GM19463 (cell line): ENCODE measurements at regions not wholly inside any gene's neighbourhood (a gene's known extent, or its start where the extent isn't known, plus 50 kb on each side); places are given as distances from the start of the nearest gene placed in this dataset.

ENCODE experiments used
- ATAC-seq: cut with Tn5 transposase; IDR thresholded peaks from one replicate; pipeline ENCODE4 v1.9.1; 2021; ENCODE audit warnings: mild to moderate bottlenecking, moderate library complexity; ENCODE audit not compliant: unreplicated experiment

GRCh38 chr2:43109261-43109743 is 117.1 kb downstream of the ZFP36L2 start:
- ATAC-seq: no peak

DNA sequence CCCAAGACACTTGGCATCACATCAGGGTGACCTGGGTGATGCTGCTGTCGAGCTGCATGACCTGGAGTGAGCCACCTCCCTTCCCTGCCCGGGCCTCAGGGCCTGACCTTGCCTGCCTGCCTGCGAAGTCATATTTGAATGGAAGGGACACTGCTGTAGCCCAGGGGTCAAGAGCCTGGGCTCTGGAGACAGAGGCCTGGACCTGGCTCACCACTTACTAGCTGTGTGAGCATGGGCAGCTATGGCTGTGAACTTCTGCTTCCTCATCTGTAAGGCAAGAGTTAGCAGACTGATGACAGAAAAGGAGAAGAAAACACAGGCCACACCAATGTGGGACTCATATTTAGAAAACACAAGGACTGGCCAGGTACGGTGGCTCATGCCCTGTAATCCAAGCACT is 118.7 kb downstream of the ZFP36L2 start:
- ATAC-seq: no peak

DNA sequence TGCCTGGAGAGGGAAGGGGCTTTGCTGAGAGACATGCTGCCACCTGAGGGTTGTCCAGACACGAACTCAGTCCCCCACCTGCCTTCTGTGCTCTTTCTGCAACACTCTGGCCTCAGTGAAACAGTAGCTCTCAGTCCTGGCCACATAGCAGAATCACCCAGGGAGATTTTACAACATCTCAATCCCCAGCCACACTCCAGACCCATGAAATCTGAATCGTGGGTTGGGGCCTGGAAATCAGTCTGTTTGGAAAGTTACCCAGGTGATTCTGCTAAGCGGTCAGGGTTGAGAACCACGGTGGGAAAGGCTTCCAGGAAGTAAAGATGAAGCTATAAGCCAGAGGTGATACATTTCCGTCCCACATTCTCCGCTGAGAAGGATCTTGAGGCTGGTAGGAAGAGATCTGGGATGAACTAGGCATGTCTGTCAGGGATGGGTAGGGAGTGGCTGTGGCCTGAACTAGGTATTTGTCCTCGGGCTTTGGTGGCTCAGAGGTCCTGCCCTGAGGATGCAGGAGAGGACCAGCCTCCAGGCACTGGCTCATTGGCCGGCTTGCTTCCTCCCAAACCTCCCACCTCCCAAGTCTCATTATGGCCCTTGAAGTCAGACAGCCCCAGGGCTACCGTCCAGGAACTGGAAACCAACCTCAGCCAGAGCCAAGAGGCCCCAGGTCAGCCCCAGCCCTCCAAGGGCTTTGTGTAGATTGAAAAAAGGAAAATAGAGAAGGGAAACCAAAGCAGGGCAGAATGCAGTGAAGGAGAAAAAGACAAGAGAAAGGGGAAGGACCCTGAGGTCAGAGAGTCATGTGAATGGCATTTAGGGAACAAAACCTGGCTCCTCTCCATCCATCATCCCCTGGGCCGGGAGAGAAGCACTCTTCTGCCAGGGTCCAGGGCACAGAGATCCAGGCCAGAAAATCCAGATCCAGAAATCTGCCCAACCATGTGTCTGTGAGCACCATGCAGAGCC is 119.6 kb downstream of the ZFP36L2 start:
- ATAC-seq: peak; percentile 47

DNA sequence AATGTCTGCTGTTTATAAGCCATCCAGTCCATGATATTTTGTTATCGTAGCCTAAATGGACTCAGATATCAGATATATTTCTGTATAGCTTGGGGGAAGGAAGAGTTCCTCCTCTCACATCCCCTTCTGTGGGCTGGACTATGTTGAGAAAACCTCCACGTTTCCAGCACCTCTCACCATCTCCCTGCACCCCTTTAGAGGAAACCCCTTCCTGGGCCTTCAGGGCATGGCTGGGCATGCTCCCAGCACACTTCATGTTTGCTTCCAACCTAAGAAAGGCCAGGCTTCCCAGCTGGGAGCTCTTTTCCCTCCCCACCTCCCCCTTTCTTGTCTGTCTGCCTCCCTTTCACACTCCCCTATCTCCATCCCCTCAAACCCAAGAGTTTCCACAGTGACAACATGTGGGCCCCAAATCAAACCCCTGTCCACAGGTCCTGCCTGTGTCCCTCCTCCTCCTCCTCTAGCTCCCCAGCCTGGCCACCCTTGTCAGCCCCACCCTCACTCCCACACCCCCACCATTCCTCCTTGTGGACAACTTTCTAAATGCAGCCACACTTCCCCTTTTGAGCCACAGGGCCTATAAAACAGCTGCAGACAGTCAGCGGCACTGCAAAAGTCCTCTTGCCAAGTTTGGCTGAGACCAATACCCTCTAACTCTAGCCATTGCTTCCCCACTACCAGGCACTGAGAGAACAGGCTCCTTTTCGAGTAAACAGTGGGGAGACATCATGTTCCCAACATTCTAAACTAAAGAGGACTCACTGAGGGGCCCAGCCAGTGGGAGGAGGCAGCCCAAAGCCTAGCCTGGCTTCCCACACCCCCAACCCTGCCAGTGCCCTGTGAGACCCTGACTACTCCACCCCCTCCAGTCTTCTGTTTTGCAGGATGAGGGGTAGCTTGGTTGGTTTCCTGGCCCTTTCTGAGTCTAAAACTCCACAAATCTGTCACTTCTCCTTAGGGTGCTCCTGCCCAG is 120.5 kb downstream of the ZFP36L2 start:
- ATAC-seq: peak; percentile 54

- no peak for ATAC-seq
Measured at GRCh38 chr2:43104763-43105162, 121.6 kb downstream of the ZFP36L2 start.

DNA sequence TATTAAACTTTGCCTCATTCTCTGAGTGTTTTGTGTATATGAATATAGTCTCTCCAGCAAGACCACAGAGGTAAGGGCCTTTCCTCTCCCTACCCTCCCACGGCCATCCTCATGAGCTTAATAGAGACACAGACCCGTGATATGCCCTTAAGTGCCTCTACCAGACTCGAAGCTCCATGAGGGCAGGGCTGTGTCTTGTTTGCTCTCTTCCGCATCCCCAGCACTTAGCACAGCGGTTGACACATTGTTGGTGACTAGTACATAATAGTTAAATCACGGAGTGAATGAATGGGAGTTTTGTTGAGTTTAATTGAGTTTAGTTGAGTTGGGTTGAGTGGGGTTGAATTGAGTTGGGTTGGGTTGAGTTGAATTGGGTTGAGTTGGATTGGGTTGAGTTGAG is 122.3 kb downstream of the ZFP36L2 start:
- ATAC-seq: no peak

GRCh38 chr2:43103093-43103404 is 123.4 kb downstream of the ZFP36L2 start:
- ATAC-seq: no peak

- no peak for ATAC-seq
Measured at GRCh38 chr2:43102366-43103092, 123.9 kb downstream of the ZFP36L2 start.

DNA sequence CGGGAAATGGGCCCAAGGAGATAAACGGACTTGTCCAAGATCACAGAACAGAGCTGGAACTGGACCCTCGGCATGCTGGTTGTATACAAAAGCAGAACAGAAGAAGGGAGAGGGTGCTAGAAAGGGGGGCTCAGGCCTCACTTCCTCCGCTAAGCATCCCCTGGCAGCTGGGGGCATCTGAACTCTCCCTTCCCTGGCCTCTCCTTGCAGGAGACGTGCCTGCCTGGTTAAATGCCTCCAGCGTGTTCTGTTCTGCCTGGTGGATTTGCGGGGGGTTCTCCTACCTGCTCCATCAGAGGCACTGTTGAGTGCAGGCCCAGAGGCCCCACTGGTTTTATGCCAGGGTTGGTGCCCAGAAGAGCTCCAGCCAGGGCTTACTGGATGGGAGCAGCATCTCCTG is 124.7 kb downstream of the ZFP36L2 start:
- ATAC-seq: no peak

GRCh38 chr2:43100883-43101662 is 125.3 kb downstream of the ZFP36L2 start:
- no peak for ATAC-seq

- ATAC-seq: no peak
Measured at GRCh38 chr2:43100362-43100882, 126.0 kb downstream of the ZFP36L2 start.

- ATAC-seq: no peak
Measured at GRCh38 chr2:43099797-43100196, 126.6 kb downstream of the ZFP36L2 start.

- ATAC-seq: no peak
Measured at GRCh38 chr2:43098539-43098938, 127.9 kb downstream of the ZFP36L2 start.

DNA sequence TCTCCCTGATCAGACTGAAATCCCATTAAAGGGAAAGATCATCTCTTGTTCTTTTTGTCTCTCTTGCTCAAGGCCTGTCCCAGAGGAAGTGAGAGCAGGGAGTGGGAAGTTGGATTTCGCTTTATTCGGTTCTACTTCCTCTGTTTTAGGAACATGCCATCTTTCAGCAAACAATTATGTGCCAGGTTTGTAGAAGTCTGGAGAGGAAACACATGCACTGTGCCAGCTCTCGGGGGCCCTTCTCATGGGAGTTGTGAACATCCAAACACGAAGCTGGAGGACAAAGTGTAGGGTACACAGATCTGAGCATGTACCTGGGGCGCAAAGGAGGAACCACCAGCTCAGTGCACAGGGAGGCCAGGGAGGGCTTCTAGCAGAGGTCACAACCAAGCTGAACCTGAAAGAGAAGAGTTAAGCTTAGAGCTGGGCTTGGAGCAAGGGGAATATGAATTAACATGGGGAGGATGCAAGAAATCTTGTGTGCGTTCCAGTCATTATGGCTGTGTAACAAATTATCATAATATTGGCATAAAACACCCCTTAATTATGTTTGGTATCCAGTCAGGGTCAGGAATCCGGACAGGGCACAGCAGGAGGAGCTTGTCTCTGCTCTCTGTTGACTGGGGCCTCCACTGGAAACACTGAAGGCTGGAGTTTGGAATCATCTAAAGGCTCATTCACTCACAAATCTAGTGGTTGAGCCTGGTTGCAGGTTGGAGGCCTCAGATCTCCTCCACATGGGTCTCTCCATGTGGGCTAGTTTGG is 128.6 kb downstream of the ZFP36L2 start:
- no peak for ATAC-seq

- ATAC-seq: no peak
Measured at GRCh38 chr2:43095533-43096295, 130.7 kb downstream of the ZFP36L2 start.

DNA sequence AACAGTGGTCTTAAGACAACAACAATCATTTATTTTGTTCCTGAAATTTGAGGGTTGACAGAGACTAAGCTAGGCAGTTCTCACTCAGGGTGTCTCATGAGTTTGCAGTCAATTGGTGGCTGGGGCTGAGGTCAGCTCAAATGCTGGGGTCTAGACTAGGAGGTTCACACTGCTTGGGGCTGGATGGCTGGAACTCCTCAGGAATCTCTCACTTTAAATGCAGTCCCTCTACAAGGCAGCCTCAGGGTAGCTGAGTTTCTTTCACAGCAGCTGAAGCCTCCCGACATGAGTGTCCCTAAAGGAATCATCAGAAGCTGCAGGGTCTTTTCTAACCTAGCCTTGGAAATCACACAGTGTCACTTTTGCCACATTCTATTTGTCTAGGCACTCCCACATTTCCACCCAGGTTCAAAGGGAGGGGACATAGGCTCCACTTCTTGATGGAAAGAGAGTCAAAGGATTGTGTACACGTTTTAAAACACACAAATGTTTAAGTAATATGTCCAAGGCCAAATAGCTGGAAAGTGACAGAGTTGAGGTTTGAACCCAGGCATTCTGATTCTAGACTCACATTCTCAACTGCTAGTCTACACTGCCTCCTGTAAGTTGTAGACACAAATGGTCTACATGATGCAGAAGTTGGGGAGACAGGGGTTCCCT is 133.8 kb downstream of the ZFP36L2 start:
- no peak for ATAC-seq

DNA sequence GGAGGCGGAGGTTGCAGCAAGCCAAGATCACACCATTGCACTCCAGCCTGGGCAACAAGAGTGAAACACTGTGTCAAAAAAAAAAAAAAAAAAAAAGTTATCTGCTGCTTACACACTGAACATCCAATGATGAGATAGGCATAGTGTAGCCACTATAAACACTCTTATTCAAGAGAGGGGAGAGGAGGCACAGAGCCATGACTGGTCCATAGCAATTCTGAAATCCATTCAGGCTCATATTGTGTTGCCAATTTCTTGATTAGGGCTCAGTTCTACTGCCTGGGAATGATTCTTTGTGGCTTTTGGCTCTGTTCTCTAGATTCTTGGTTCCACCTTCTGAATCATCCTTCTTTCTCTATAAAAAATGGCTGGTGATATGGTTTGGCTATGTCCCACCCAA is 136.1 kb downstream of the ZFP36L2 start:
- no peak for ATAC-seq
